ENCODE measurements at regions not wholly inside any gene's neighbourhood (a gene's known extent, or its start where the extent isn't known, plus 50 kb on each side); places are given as distances from the start of the nearest gene placed in this dataset.

DNA sequence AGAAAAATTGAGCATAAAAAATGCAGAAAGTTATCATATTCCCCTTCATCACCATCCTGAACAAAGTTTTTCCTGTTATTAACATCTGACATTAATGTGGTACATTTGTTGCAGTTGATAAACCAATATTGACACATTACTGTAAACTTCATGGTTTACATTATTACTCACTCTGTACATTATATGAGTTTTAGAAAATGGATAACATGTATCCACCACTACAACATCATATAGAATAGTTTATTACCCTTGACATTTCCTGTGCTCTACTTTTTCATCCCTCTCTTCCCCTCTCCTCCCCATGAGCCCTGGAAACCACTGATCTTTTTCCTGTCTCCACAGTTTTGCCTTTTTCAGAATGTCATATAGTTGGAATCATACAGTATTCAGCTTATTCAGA lies 618.6 kb upstream of the TMEFF2 start:
- H3K4me3 ChIP-seq (ENCODE audit: low read length in 2 of 2): no peak overlapping the region
- H3K9me3 ChIP-seq (ENCODE audit: control insufficient read depth in 2 of 2, low read length in 2 of 2): no peaks in the 10 kb centered on the region
- H3K9ac ChIP-seq (ENCODE audit: low read length in 2 of 2): no peak overlapping the region
- H3K27ac ChIP-seq (ENCODE audit: low read length): no peak overlapping the region
- H3K27me3 ChIP-seq (ENCODE audit: control insufficient read depth in 1 of 2, insufficient read depth in 2 of 2, low read length in 2 of 2): no peaks in the 10 kb centered on the region
- no peaks in the 10 kb centered on the region for H3K4me1 ChIP-seq (ENCODE audit: control insufficient read depth, insufficient read depth, low read length)
- H3K36me3 ChIP-seq (ENCODE audit: control insufficient read depth in 2 of 2, insufficient read depth in 2 of 2, low read length in 2 of 2): no peaks in the 10 kb centered on the region

DNA sequence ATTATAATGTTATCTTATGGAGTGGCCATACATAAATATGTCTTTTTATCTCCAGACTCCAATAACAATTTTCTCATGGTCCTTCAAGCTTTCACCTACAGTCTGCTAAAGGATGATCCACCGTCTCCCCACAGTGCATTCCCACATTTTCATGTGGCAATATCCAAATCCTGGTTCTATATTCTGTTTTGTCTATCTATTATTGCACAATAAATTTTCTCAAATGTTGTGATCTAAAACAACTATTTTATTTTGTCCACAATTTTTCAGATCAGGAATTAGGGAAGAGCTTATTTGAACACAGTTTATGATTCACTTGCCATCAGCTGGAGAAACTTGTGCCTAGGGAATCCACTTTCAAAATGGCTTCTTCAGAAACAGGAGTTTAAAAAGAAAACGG lies 614.4 kb upstream of the TMEFF2 start:
- H3K9ac ChIP-seq (ENCODE audit: low read length in 2 of 2): no peak overlapping the region
- no peaks in the 10 kb centered on the region for H3K9me3 ChIP-seq (ENCODE audit: control insufficient read depth in 2 of 2, low read length in 2 of 2)
- no peaks in the 10 kb centered on the region for H3K27me3 ChIP-seq (ENCODE audit: control insufficient read depth in 1 of 2, insufficient read depth in 2 of 2, low read length in 2 of 2)
- no peaks in the 10 kb centered on the region for H3K4me1 ChIP-seq (ENCODE audit: control insufficient read depth, insufficient read depth, low read length)
- H3K36me3 ChIP-seq (ENCODE audit: control insufficient read depth in 2 of 2, insufficient read depth in 2 of 2, low read length in 2 of 2): no peaks in the 10 kb centered on the region
- no peak overlapping the region for H3K27ac ChIP-seq (ENCODE audit: low read length)
- H3K4me3 ChIP-seq (ENCODE audit: low read length in 2 of 2): no peak overlapping the region

- H3K27me3 ChIP-seq (ENCODE audit: control insufficient read depth in 1 of 2, insufficient read depth in 2 of 2, low read length in 2 of 2): no peaks in the 10 kb centered on the region
- no peaks in the 10 kb centered on the region for H3K9me3 ChIP-seq (ENCODE audit: control insufficient read depth in 2 of 2, low read length in 2 of 2)
- no peak overlapping the region for H3K9ac ChIP-seq (ENCODE audit: low read length in 2 of 2)
- H3K36me3 ChIP-seq (ENCODE audit: control insufficient read depth in 2 of 2, insufficient read depth in 2 of 2, low read length in 2 of 2): no peaks in the 10 kb centered on the region
- no peak overlapping the region for H3K27ac ChIP-seq (ENCODE audit: low read length)
- no peak overlapping the region for H3K4me3 ChIP-seq (ENCODE audit: low read length in 2 of 2)
- no peaks in the 10 kb centered on the region for H3K4me1 ChIP-seq (ENCODE audit: control insufficient read depth, insufficient read depth, low read length)
These were observed 588.9 kb upstream of the TMEFF2 start for GRCh38 chr2:192783643-192784042.

- Histone ChIP-seq H3K4me1 (ENCODE audit: control insufficient read depth, insufficient read depth, low read length) (no peaks in the 10 kb centered on the region), H3K27ac (ENCODE audit: low read length) (no peak overlapping the region), H3K36me3 (ENCODE audit: control insufficient read depth in 2 of 2, insufficient read depth in 2 of 2, low read length in 2 of 2) (no peaks in the 10 kb centered on the region), H3K4me3 (ENCODE audit: low read length in 2 of 2) (no peak overlapping the region), H3K9me3 (ENCODE audit: control insufficient read depth in 2 of 2, low read length in 2 of 2) (no peaks in the 10 kb centered on the region), H3K9ac (ENCODE audit: low read length in 2 of 2) (no peak overlapping the region), H3K27me3 (ENCODE audit: control insufficient read depth in 1 of 2, insufficient read depth in 2 of 2, low read length in 2 of 2) (no peaks in the 10 kb centered on the region)
These were observed 580.9 kb upstream of the TMEFF2 start for GRCh38 chr2:192775459-192776262.

DNA sequence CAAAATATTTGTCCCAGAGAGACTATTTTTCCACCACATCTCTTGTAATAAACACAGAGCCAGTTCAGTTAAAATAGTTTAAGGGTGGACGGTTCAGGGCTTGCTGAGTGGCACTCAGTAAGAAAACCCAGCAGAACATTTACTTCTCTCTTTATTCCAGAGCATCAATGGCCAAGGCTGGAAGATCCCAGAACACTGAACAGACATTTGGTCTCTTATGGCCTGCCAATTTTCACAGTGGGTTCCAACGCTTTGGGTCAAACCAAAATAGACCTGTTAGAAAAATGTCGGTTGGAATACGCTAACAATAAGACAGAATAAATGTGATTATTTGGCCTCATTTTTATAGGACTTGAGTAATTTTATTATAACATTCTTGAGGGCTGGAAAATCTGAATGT lies 580.3 kb upstream of the TMEFF2 start:
- Histone ChIP-seq H3K27ac (ENCODE audit: low read length) (no peak overlapping the region), H3K9me3 (ENCODE audit: control insufficient read depth in 2 of 2, low read length in 2 of 2) (no peaks in the 10 kb centered on the region)

DNA sequence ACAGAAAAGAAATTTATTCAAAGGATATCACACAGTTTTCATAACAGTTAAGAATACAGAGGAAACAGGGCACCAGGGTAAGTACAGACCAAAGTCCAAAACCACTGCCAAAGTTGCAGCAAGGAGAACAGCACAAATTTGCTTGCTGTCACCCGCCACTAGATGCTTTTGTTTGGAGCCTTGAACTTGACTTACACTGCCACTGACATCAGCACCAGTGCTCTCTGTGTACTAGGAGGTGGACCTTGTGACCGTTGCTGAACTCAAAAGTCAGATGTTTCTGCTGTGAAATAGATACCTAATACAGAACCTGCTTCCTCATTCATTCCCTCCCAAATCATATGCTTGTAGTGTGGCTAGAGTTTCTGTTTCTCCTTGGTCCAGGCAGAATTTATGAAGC lies 578.3 kb upstream of the TMEFF2 start:
- no peak overlapping the region for H3K9ac ChIP-seq (ENCODE audit: low read length in 2 of 2)
- no peaks in the 10 kb centered on the region for H3K36me3 ChIP-seq (ENCODE audit: control insufficient read depth in 2 of 2, insufficient read depth in 2 of 2, low read length in 2 of 2)
- no peak overlapping the region for H3K27ac ChIP-seq (ENCODE audit: low read length)
- no peak overlapping the region for H3K4me3 ChIP-seq (ENCODE audit: low read length in 2 of 2)
- no peaks in the 10 kb centered on the region for H3K4me1 ChIP-seq (ENCODE audit: control insufficient read depth, insufficient read depth, low read length)
- no peaks in the 10 kb centered on the region for H3K27me3 ChIP-seq (ENCODE audit: control insufficient read depth in 1 of 2, insufficient read depth in 2 of 2, low read length in 2 of 2)
- H3K9me3 ChIP-seq (ENCODE audit: control insufficient read depth in 2 of 2, low read length in 2 of 2): no peaks in the 10 kb centered on the region

More for the DNA sequence above, 580.3 kb upstream of the TMEFF2 start:
- Histone ChIP-seq H3K27me3 (ENCODE audit: control insufficient read depth in 1 of 2, insufficient read depth in 2 of 2, low read length in 2 of 2) (no peaks in the 10 kb centered on the region), H3K4me3 (ENCODE audit: low read length in 2 of 2) (no peak overlapping the region), H3K9ac (ENCODE audit: low read length in 2 of 2) (no peak overlapping the region), H3K4me1 (ENCODE audit: control insufficient read depth, insufficient read depth, low read length) (no peaks in the 10 kb centered on the region), H3K36me3 (ENCODE audit: control insufficient read depth in 2 of 2, insufficient read depth in 2 of 2, low read length in 2 of 2) (no peaks in the 10 kb centered on the region)

GRCh38 chr2:192749611-192750200 lies 555.0 kb upstream of the TMEFF2 start:
- Histone ChIP-seq H3K27ac (ENCODE audit: low read length) (no peak overlapping the region), H3K27me3 (ENCODE audit: control insufficient read depth in 1 of 2, insufficient read depth in 2 of 2, low read length in 2 of 2) (no peaks in the 10 kb centered on the region), H3K4me1 (ENCODE audit: control insufficient read depth, insufficient read depth, low read length) (no peaks in the 10 kb centered on the region), H3K4me3 (ENCODE audit: low read length in 2 of 2) (no peak overlapping the region), H3K9ac (ENCODE audit: low read length in 2 of 2) (no peak overlapping the region), H3K9me3 (ENCODE audit: control insufficient read depth in 2 of 2, low read length in 2 of 2) (no peaks in the 10 kb centered on the region), H3K36me3 (ENCODE audit: control insufficient read depth in 2 of 2, insufficient read depth in 2 of 2, low read length in 2 of 2) (no peaks in the 10 kb centered on the region)

DNA sequence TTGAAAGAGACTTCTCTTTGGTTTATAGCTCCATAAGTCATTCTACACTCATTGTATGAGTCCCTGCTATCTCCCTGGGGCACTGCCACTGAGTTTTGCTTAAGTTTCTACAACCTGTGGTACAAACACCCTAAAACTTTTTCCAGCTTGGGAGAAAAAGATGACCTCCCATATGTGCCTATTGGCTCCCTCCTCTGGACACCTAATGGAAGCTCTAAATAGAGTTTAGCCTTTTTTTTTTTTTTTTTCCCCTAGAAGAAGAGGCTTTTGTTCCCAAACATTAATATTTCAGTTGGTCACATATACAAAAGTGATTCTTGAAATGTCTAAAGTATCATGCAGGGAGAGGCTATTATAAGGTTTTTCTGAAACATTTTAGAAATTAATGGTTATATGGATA lies 547.2 kb upstream of the TMEFF2 start:
- Histone ChIP-seq H3K4me3 (ENCODE audit: low read length in 2 of 2) (no peak overlapping the region), H3K27me3 (ENCODE audit: control insufficient read depth in 1 of 2, insufficient read depth in 2 of 2, low read length in 2 of 2) (no peaks in the 10 kb centered on the region), H3K36me3 (ENCODE audit: control insufficient read depth in 2 of 2, insufficient read depth in 2 of 2, low read length in 2 of 2) (no peaks in the 10 kb centered on the region), H3K4me1 (ENCODE audit: control insufficient read depth, insufficient read depth, low read length) (no peaks in the 10 kb centered on the region), H3K27ac (ENCODE audit: low read length) (no peak overlapping the region), H3K9ac (ENCODE audit: low read length in 2 of 2) (no peak overlapping the region), H3K9me3 (ENCODE audit: control insufficient read depth in 2 of 2, low read length in 2 of 2) (peaks cover 0 to 3% of the 10 kb centered on the region in 2 donors)

DNA sequence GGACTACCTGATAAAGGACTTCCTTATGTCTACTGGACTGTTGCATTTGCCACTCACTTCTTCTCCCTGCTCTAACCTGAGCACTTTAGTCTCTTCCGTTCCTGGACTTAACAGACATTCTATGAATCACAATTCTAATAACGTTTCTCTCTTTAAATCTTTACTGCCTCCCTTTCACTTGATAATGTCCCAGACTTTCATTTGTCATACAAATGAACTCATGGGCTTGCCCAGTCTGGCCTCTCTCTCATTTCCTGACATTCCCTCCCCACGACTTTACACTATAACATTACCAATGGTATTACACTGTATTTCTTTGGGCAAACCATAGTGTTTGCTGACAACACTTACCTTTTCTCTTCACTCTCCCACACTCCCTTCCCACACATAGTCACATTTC lies 540.7 kb upstream of the TMEFF2 start:
- H3K4me1 ChIP-seq (ENCODE audit: control insufficient read depth, insufficient read depth, low read length): no peaks in the 10 kb centered on the region
- no peaks in the 10 kb centered on the region for H3K27me3 ChIP-seq (ENCODE audit: control insufficient read depth in 1 of 2, insufficient read depth in 2 of 2, low read length in 2 of 2)
- no peak overlapping the region for H3K4me3 ChIP-seq (ENCODE audit: low read length in 2 of 2)
- no peak overlapping the region for H3K27ac ChIP-seq (ENCODE audit: low read length)
- H3K9ac ChIP-seq (ENCODE audit: low read length in 2 of 2): no peak overlapping the region
- H3K36me3 ChIP-seq (ENCODE audit: control insufficient read depth in 2 of 2, insufficient read depth in 2 of 2, low read length in 2 of 2): no peaks in the 10 kb centered on the region
- H3K9me3 ChIP-seq (ENCODE audit: control insufficient read depth in 2 of 2, low read length in 2 of 2): no peaks in the 10 kb centered on the region

GRCh38 chr2:192729369-192729768 lies 534.6 kb upstream of the TMEFF2 start:
- H3K27ac ChIP-seq (ENCODE audit: low read length): no peak overlapping the region
- H3K9ac ChIP-seq (ENCODE audit: low read length in 2 of 2): no peak overlapping the region
- H3K4me3 ChIP-seq (ENCODE audit: low read length in 2 of 2): no peak overlapping the region
- no peaks in the 10 kb centered on the region for H3K4me1 ChIP-seq (ENCODE audit: control insufficient read depth, insufficient read depth, low read length)
- no peaks in the 10 kb centered on the region for H3K27me3 ChIP-seq (ENCODE audit: control insufficient read depth in 1 of 2, insufficient read depth in 2 of 2, low read length in 2 of 2)
- no peaks in the 10 kb centered on the region for H3K9me3 ChIP-seq (ENCODE audit: control insufficient read depth in 2 of 2, low read length in 2 of 2)
- no peaks in the 10 kb centered on the region for H3K36me3 ChIP-seq (ENCODE audit: control insufficient read depth in 2 of 2, insufficient read depth in 2 of 2, low read length in 2 of 2)

DNA sequence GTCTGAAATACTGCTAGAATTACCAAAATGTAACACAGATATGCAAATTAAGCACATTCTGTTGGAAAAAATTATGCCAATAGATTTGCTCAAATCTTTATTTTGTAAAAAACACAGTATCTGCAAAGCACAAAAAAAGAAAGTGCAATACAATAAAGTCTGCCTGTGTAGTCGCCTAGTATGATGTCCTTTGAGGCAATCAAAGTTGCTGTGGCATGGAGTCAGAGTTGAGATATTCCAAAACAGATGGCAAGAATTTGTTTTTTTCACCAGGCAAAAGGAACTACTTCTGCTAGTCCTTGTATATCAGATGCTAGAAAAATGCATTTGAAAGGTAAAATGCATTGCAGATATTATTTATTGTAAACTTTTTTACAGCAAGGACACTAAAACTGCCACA lies 531.3 kb upstream of the TMEFF2 start:
- H3K27ac ChIP-seq (ENCODE audit: low read length): no peak overlapping the region
- H3K36me3 ChIP-seq (ENCODE audit: control insufficient read depth in 2 of 2, insufficient read depth in 2 of 2, low read length in 2 of 2): no peaks in the 10 kb centered on the region
- no peaks in the 10 kb centered on the region for H3K27me3 ChIP-seq (ENCODE audit: control insufficient read depth in 1 of 2, insufficient read depth in 2 of 2, low read length in 2 of 2)
- H3K9me3 ChIP-seq (ENCODE audit: control insufficient read depth in 2 of 2, low read length in 2 of 2): no peaks in the 10 kb centered on the region
- no peak overlapping the region for H3K4me3 ChIP-seq (ENCODE audit: low read length in 2 of 2)
- H3K9ac ChIP-seq (ENCODE audit: low read length in 2 of 2): no peak overlapping the region
- no peaks in the 10 kb centered on the region for H3K4me1 ChIP-seq (ENCODE audit: control insufficient read depth, insufficient read depth, low read length)

All from stomach smooth muscle (tissue), 2 donors.